Stomach (tissue), 8 donors: ENCODE measurements at regions not wholly inside any gene's neighbourhood (a gene's known extent, or its start where the extent isn't known, plus 50 kb on each side); places are given as distances from the start of the nearest gene placed in this dataset.

Experiments used
- DNase-seq, 2 donors: peaks; one replicate each; pipeline versions ENCODE4 v3.0.0 to v3.0.0-alpha.2; 2013 to 2019
- H3K27ac ChIP-seq, 5 donors: fragments of 200-600 bp in 4 of 5; sonication (generic) in 4 of 5; one replicate each; pipeline ENCODE4 v1.5.1; 2013 to 2019; ENCODE audit warnings: mild to moderate bottlenecking in 1 of 5, moderate library complexity in 1 of 5
- H3K27me3 ChIP-seq, 3 donors: fragments of 200-600 bp; sonication (generic); one replicate each; pipeline ENCODE4 v1.5.1; 2017 to 2019; ENCODE audit warnings: mixed run types in 1 of 3
- H3K36me3 ChIP-seq, 4 donors: fragments of 200-600 bp; sonication (generic); 1 replicate in 3 of 4; 2 replicates in 1 of 4; pipeline ENCODE4 v1.5.1; 2016 to 2019
- H3K4me1 ChIP-seq, 4 donors: fragments of 200-600 bp; sonication (generic); one replicate each; pipeline ENCODE4 v1.5.1; 2016 to 2019
- H3K4me3 ChIP-seq, 4 donors: fragments of 200-600 bp; sonication (generic) in 3 of 4; one replicate each; pipeline ENCODE4 v1.5.1; 2016 to 2019; ENCODE audit warnings: mild to moderate bottlenecking in 1 of 4
- H3K9me3 ChIP-seq, 4 donors: fragments of 200-600 bp; sonication (generic); one replicate each; pipeline ENCODE4 v1.5.1; 2016 to 2019
- EP300 ChIP-seq: sonication (generic); formaldehyde crosslinking; IDR thresholded peaks from one replicate; pipeline ENCODE4 v1.6.1; 2017; ENCODE audit warnings: antibody characterized with exemption
- POLR2A ChIP-seq, 4 donors: fragments of 450-650 bp; IDR thresholded peaks; one replicate each; pipeline ENCODE4 v1.6.1; 2016; ENCODE audit warnings: antibody characterized with exemption in 4 of 4, control low read depth in 2 of 4, mild to moderate bottlenecking in 1 of 4, moderate library complexity in 1 of 4
- POLR2AphosphoS5 ChIP-seq, 3 donors: sonication (generic); formaldehyde crosslinking; IDR thresholded peaks; one replicate each; pipeline ENCODE4 v1.6.1; 2016; ENCODE audit warnings: antibody characterized with exemption in 3 of 3
- WGBS, 5 donors: extraction: QIAGEN DNeasy Blood & Tissue Kit in 3 of 5; methylation state at CpG; one replicate each; pipeline versions ENCODE4 v1.1.5 to v1.1.7; 2013 to 2018; 5-methylcytosine and 5-hydroxymethylcytosine counted together
- intact Hi-C: fragments of 100-400 bp; cut with DNase I; formaldehyde crosslinking; loops from one replicate; pipeline ENCODE4 v1.15.1; 2023; ENCODE audit warnings: low total_unique reads
- TF ChIP-seq, protein P1 (sequence below), 7 experiments: fragments of 450-650 bp in 4 of 7; fragments of 200-600 bp in 3 of 7; sonication (generic) in 3 of 7; IDR thresholded peaks; one replicate each; pipeline ENCODE4 v1.5.1; 2016 to 2019; ENCODE audit warnings: antibody characterized with exemption in 7 of 7, control low read depth in 2 of 7, mild to moderate bottlenecking in 1 of 7
- donor health status: healthy with polysubstance abuse.
- donor health status: Bipolar disorder and iron deficiency.
- donor health status: healthy.

DNA sequence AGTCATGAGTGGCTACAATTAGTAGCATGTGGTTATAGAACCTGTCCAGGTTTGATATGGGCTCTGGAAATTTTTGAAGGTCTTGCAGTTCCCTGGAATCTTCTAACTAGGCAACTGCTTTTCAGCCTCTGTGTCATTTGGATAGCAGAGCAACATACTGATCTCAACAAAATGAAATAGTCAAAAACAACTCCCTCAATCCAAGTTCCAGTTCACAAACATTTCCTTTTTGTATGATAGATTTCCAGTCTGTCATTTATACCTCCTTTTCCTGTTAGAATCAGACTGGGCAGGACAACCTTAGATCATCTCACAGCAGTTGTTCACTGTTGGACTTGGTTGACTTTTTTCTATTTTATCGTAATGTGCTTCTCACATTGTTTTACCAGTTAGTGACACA is 442.1 kb upstream of the PDE3A start:
- H3K27me3 ChIP-seq: no peaks in the 10 kb centered on the region
- intact Hi-C loops: no loop called here
- no peaks in the 10 kb centered on the region for H3K9me3 ChIP-seq
- no peaks in the 10 kb centered on the region for H3K4me1 ChIP-seq
- DNase-seq: no peak
- no peak overlapping the region for H3K27ac ChIP-seq
- H3K4me3 ChIP-seq: no peak overlapping the region
- WGBS, 5 donors: 74 to 89% (median 85%) methylated on average over 1 of the region's 1 CpG
- TF ChIP-seq POLR2A (IDR thresholded peaks at IDR 0.05) (no peak), EP300 (no peak), POLR2AphosphoS5 (IDR thresholded peaks at IDR 0.05) (no peak)
- TF ChIP-seq, protein P1, sequence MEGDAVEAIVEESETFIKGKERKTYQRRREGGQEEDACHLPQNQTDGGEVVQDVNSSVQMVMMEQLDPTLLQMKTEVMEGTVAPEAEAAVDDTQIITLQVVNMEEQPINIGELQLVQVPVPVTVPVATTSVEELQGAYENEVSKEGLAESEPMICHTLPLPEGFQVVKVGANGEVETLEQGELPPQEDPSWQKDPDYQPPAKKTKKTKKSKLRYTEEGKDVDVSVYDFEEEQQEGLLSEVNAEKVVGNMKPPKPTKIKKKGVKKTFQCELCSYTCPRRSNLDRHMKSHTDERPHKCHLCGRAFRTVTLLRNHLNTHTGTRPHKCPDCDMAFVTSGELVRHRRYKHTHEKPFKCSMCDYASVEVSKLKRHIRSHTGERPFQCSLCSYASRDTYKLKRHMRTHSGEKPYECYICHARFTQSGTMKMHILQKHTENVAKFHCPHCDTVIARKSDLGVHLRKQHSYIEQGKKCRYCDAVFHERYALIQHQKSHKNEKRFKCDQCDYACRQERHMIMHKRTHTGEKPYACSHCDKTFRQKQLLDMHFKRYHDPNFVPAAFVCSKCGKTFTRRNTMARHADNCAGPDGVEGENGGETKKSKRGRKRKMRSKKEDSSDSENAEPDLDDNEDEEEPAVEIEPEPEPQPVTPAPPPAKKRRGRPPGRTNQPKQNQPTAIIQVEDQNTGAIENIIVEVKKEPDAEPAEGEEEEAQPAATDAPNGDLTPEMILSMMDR (IDR thresholded peaks at IDR 0.05): no peak
- H3K36me3 ChIP-seq: no peaks in the 10 kb centered on the region

DNA sequence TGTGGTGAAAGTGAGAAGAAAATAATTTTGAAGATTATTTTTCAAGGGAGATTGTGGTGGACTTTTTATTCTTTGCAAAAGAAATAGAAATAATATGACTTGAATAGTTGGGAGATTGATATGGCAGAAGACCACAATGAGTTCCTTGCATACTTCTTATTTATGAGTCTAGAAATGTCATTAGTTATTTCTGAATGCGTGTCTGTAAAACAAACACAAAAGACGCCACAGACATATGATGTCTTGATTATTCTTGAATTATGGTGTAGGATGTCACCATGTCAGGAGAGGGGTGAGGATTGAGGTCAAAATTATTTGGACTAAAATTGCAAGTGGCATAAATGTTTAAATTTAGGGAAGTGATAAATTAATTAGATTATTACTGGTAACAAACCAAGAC is 440.7 kb upstream of the PDE3A start:
- TF ChIP-seq POLR2A (IDR thresholded peaks at IDR 0.05) (no peak), POLR2AphosphoS5 (IDR thresholded peaks at IDR 0.05) (no peak), EP300 (no peak)
- TF ChIP-seq, protein P1 (IDR thresholded peaks at IDR 0.05): no peak
- Histone ChIP-seq H3K27me3 (no peaks in the 10 kb centered on the region), H3K9me3 (no peaks in the 10 kb centered on the region), H3K36me3 (no peaks in the 10 kb centered on the region), H3K27ac (no peak overlapping the region), H3K4me1 (no peaks in the 10 kb centered on the region), H3K4me3 (no peak overlapping the region)
- intact Hi-C loops: no loop called here
- WGBS, 5 donors: 73 to 87% (median 85%) methylated on average over 2 of the region's 2 CpGs
- no peak for DNase-seq

- intact Hi-C loops: no loop called here
- no peak for TF ChIP-seq EP300
- TF ChIP-seq, protein P1 (IDR thresholded peaks at IDR 0.05): no peak
- H3K4me3 ChIP-seq: no peak overlapping the region
- WGBS, 5 donors: 70 to 96% (median 93%) methylated on average over 4 of the region's 4 CpGs
- DNase-seq: no peak
- H3K27ac ChIP-seq: no peak overlapping the region
- no peaks in the 10 kb centered on the region for H3K36me3 ChIP-seq
- H3K27me3 ChIP-seq: no peaks in the 10 kb centered on the region
- H3K9me3 ChIP-seq: no peaks in the 10 kb centered on the region
- H3K4me1 ChIP-seq: no peaks in the 10 kb centered on the region
These were observed 435.9 kb upstream of the PDE3A start for GRCh38 chr12:19932413-19932812.

DNA sequence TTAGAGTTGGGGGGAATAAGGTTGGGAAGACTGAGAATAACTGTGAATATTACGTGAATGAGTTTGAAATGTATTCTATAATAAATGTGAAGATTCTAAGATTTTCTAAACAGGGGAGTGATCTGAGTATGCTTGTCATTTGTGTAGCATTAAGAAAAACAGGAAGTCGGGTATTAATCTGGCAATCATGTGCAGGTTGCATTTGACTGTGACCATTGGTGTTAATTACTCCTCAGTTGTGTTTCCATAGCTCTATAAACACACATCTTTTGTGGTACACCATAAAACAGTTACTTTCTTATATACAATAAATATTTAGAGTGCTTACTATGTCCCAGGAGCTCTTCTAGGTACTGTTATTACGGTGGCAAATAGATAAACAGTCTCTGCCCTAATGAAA is 434.4 kb upstream of the PDE3A start:
- Histone ChIP-seq H3K4me1 (no peaks in the 10 kb centered on the region), H3K27ac (no peak overlapping the region), H3K9me3 (no peaks in the 10 kb centered on the region), H3K4me3 (no peak overlapping the region), H3K36me3 (no peaks in the 10 kb centered on the region), H3K27me3 (no peaks in the 10 kb centered on the region)
- intact Hi-C loops: no loop called here
- WGBS, 5 donors: 73 to 91% (median 85%) methylated on average over 3 of the region's 3 CpGs
- DNase-seq: no peak
- TF ChIP-seq, protein P1 (IDR thresholded peaks at IDR 0.05): no peak
- TF ChIP-seq EP300 (no peak), POLR2AphosphoS5 (IDR thresholded peaks at IDR 0.05) (no peak), POLR2A (IDR thresholded peaks at IDR 0.05) (no peak)
